GM19452 (cell line): ENCODE measurements at regions not wholly inside any gene's neighbourhood (a gene's known extent, or its start where the extent isn't known, plus 50 kb on each side); places are given as distances from the start of the nearest gene placed in this dataset.
"Not testable (repeated sequence)": the region's sequence is repeated elsewhere in the genome, so short reads cannot be mapped to it uniquely, and the experiment has no call there.

Source experiments
- ATAC-seq: cut with Tn5 transposase; IDR thresholded peaks from one replicate; pipeline ENCODE4 v1.9.1; 2021; ENCODE audit not compliant: unreplicated experiment

GRCh38 chrX:1140236-1140681 is 72.2 kb downstream of the CRLF2 start:
- no peak for ATAC-seq

- ATAC-seq = no peak
Measured at GRCh38 chrX:1139185-1139500, 73.3 kb downstream of the CRLF2 start.

- ATAC-seq = no peak
Measured at GRCh38 chrX:1138476-1139184, 73.8 kb downstream of the CRLF2 start.

- ATAC-seq = no peak
Measured at GRCh38 chrX:1137531-1137930, 74.9 kb downstream of the CRLF2 start.

- not testable (repeated sequence) for ATAC-seq
Measured at GRCh38 chrX:1136582-1136981, 75.9 kb downstream of the CRLF2 start.

GRCh38 chrX:1134976-1135375 is 77.5 kb downstream of the CRLF2 start:
- no peak for ATAC-seq

- ATAC-seq = no peak
Measured at GRCh38 chrX:1134156-1134555, 78.3 kb downstream of the CRLF2 start.

- ATAC-seq = no peak
Measured at GRCh38 chrX:1126738-1127137, 85.7 kb downstream of the CRLF2 start.

GRCh38 chrX:1124531-1124930 is 87.9 kb downstream of the CRLF2 start:
- no peak for ATAC-seq

GRCh38 chrX:1122851-1123250 is 89.6 kb downstream of the CRLF2 start:
- ATAC-seq = not testable (repeated sequence)

GRCh38 chrX:1119275-1119674 is 93.2 kb downstream of the CRLF2 start:
- no peak for ATAC-seq

GRCh38 chrX:1118572-1119199 is 93.8 kb downstream of the CRLF2 start:
- ATAC-seq = no peak

- not testable (repeated sequence) for ATAC-seq
Measured at GRCh38 chrX:1115411-1115810, 97.0 kb downstream of the CRLF2 start.

GRCh38 chrX:1112321-1112720 is 100.1 kb downstream of the CRLF2 start:
- ATAC-seq = no peak

- no peak for ATAC-seq
Measured at GRCh38 chrX:1111601-1112300, 100.7 kb downstream of the CRLF2 start.

GRCh38 chrX:1109580-1110119 is 102.8 kb downstream of the CRLF2 start:
- no peak for ATAC-seq

- no peak for ATAC-seq
Measured at GRCh38 chrX:1108501-1109445, 103.7 kb downstream of the CRLF2 start.

GRCh38 chrX:1106478-1107210 is 105.8 kb downstream of the CRLF2 start:
- no peak for ATAC-seq

- no peak for ATAC-seq
Measured at GRCh38 chrX:1105671-1106419, 106.6 kb downstream of the CRLF2 start.
